Right lobe of liver (tissue), 6 donors: ENCODE measurements at regions not wholly inside any gene's neighbourhood (a gene's known extent, or its start where the extent isn't known, plus 50 kb on each side); places are given as distances from the start of the nearest gene placed in this dataset.
"Not testable (repeated sequence)": the region's sequence is repeated elsewhere in the genome, so short reads cannot be mapped to it uniquely, and the experiment has no call there.

Source experiments
- ATAC-seq, 4 donors: fragments of 200-7000 bp; cut with Tn5 transposase; one replicate each; pipeline ENCODE4 v1.9.1; 2020; ENCODE audit warnings: mild to moderate bottlenecking in 4 of 4, moderate library complexity in 4 of 4
- DNase-seq, 3 donors: peaks; one replicate each; pipeline ENCODE4 v3.0.0-alpha.2; 2020
- H3K27ac ChIP-seq, 3 donors: fragments of 200-600 bp; one replicate each; pipeline ENCODE4 v1.8.0; 2022
- H3K27me3 ChIP-seq, 2 donors: fragments of 200-600 bp; one replicate each; pipeline ENCODE4 v1.8.0; 2022
- H3K36me3 ChIP-seq, 4 donors: fragments of 200-600 bp; sonication (generic) in 1 of 4; one replicate each; pipeline versions ENCODE4 v1.5.1 to v1.8.0; 2017 to 2022; ENCODE audit warnings: control low read depth in 1 of 4
- H3K4me1 ChIP-seq, 4 donors: fragments of 200-600 bp; sonication (generic) in 1 of 4; one replicate each; pipeline versions ENCODE4 v1.5.1 to v1.8.0; 2017 to 2022; ENCODE audit warnings: control low read depth in 1 of 4
- H3K4me3 ChIP-seq, 3 donors: fragments of 200-600 bp; one replicate each; pipeline ENCODE4 v1.8.0; 2022
- H3K9me3 ChIP-seq, 4 donors: fragments of 200-600 bp; sonication (generic) in 1 of 4; one replicate each; pipeline versions ENCODE4 v1.5.1 to v1.8.0; 2017 to 2022; ENCODE audit warnings: control low read depth in 1 of 4
- POLR2A ChIP-seq: fragments of 450-650 bp; IDR thresholded peaks from one replicate; pipeline ENCODE4 v1.6.1; 2017; ENCODE audit warnings: antibody characterized with exemption, mild to moderate bottlenecking
- WGBS: methylation state at CpG from one replicate; pipeline ENCODE4 v1.1.6; 2018; ENCODE audit warnings: low coverage, low lambda C conversion rate; ENCODE audit not compliant: insufficient coverage; ENCODE audit errors: missing lambda C conversion rate; 5-methylcytosine and 5-hydroxymethylcytosine counted together
- intact Hi-C, 2 donors: fragments of 100-400 bp; cut with DNase I; formaldehyde crosslinking; loops; one replicate each; pipeline versions ENCODE4 v1.11.2 to v1.14.1; 2022
- TF ChIP-seq, protein P1 (sequence below), 4 donors: fragments of 200-600 bp in 3 of 4; fragments of 450-650 bp in 1 of 4; IDR thresholded peaks; one replicate each; pipeline versions ENCODE4 v1.5.1 to v1.8.0; 2016 to 2022; ENCODE audit warnings: antibody characterized with exemption in 4 of 4, mild to moderate bottlenecking in 2 of 4
- donor health status: DM: no; HTN: yes; CAD: no.
- donor health status: DM: no; HTN: no; CAD: no.
- donor health status: DM: no; HTN: no; CAD: no.
- donor health status: DM: no; HTN: yes; CAD: no.
- donor health status: DM: no; HTN: yes; CAD: no.

DNA sequence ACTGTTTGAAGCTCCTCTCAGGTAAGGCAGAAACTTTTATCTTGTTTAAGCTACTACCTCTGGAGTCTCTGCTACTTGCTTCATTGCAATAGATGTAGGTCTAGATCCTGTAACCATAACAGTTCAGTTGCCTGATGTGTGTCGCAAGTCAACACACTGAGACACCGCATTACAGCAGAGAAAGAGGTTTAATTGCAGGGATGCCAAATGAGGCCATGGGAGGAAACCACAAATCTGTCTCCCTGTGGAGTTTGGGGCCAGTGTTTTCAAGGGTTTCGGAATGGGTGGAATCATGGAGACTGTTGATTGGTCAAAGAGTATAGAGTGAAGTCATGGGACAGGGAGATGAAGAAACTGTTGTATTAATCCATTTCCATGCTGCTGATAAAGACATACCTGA is 57.1 kb upstream of the RBM24 start:
- H3K9me3 ChIP-seq, result no peaks in the 10 kb centered on the region
- H3K4me3 ChIP-seq, result no peak overlapping the region
- no peaks in the 10 kb centered on the region for H3K36me3 ChIP-seq
- intact Hi-C loops, result no loop called here
- TF ChIP-seq, protein P1, sequence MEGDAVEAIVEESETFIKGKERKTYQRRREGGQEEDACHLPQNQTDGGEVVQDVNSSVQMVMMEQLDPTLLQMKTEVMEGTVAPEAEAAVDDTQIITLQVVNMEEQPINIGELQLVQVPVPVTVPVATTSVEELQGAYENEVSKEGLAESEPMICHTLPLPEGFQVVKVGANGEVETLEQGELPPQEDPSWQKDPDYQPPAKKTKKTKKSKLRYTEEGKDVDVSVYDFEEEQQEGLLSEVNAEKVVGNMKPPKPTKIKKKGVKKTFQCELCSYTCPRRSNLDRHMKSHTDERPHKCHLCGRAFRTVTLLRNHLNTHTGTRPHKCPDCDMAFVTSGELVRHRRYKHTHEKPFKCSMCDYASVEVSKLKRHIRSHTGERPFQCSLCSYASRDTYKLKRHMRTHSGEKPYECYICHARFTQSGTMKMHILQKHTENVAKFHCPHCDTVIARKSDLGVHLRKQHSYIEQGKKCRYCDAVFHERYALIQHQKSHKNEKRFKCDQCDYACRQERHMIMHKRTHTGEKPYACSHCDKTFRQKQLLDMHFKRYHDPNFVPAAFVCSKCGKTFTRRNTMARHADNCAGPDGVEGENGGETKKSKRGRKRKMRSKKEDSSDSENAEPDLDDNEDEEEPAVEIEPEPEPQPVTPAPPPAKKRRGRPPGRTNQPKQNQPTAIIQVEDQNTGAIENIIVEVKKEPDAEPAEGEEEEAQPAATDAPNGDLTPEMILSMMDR (IDR thresholded peaks at IDR 0.05), result no peak
- no peak for TF ChIP-seq POLR2A
- H3K27ac ChIP-seq, result no peak overlapping the region
- no peak for ATAC-seq
- DNase-seq, result no peak
- H3K27me3 ChIP-seq, result no peaks in the 10 kb centered on the region
- 86% methylated on average over 3 of the region's 3 CpGs for WGBS
- H3K4me1 ChIP-seq, result no peaks in the 10 kb centered on the region

DNA sequence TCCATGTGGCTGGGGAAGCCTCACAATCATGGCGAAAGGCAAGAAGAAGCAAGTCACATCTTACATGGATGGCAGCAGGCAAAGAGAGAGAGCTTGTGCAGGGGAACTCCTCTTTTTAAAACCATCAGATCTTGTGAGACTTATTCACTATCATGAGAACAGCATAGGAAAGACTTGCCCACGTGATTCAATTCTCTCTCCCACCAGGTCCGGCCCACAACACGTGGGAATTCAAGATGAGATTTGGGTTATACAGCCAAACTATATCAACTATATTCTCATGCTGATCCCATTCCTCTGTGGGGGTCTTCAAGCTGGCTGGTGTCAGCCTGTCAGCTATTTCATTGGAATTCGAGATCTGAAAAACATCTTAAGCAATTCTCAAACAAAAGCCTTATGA is 56.7 kb upstream of the RBM24 start:
- H3K27me3 ChIP-seq, H3K27ac ChIP-seq, H3K9me3 ChIP-seq, DNase-seq, H3K4me3 ChIP-seq, H3K36me3 ChIP-seq, H3K4me1 ChIP-seq, intact Hi-C loops, ATAC-seq: not testable (repeated sequence)
- 65% methylated on average over 5 of the region's 5 CpGs for WGBS

DNA sequence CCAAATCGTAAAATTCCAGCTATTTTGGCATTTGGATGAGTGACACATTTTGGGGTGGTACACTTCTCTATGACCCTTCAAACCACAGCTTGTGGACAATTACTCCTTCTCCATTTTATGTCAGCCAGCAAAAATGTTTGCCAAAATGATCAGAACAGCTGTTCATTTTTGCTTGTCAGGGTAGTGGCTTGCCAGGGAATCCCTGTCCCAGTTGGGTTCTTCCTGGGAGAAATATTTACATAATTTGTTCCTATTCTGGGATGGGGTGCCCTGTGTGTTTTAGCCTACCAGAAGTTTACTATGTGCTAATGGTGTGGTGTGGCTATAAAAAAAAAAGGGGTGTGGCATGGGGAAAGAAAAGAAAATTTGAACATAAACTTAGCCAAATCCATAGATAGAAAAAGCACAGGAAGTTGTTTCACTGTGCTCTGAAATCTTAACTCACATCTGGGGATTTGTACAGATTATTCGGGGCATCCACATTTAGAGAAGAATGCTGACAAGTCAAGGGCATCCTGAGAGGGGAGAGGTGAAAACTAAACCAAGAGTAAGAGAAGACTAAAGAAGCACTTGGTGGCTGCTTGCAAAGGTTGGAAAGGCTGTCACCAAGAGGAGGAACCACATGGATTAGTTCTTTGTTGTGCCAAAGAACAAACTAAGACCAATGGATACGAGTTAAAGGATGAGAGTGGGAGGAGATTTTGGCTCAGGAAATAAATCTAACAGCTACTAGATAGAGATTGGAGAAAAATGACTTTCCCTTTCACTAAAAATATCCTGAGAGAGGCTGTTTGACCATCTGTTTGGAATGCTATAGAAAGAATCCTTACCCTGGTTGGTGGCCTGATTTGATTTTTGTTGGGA is 55.2 kb upstream of the RBM24 start:
- DNase-seq, result no peak
- intact Hi-C loops, result no loop called here
- Histone ChIP-seq H3K27me3 (no peaks in the 10 kb centered on the region), H3K27ac (no peak overlapping the region), H3K9me3 (no peaks in the 10 kb centered on the region), H3K4me1 (no peaks in the 10 kb centered on the region), H3K36me3 (no peaks in the 10 kb centered on the region), H3K4me3 (no peak overlapping the region)
- ATAC-seq, result no peak
- WGBS, result 40% methylated on average over 3 of the region's 3 CpGs
- TF ChIP-seq, protein P1 (IDR thresholded peaks at IDR 0.05), result no peak
- no peak for TF ChIP-seq POLR2A

DNA sequence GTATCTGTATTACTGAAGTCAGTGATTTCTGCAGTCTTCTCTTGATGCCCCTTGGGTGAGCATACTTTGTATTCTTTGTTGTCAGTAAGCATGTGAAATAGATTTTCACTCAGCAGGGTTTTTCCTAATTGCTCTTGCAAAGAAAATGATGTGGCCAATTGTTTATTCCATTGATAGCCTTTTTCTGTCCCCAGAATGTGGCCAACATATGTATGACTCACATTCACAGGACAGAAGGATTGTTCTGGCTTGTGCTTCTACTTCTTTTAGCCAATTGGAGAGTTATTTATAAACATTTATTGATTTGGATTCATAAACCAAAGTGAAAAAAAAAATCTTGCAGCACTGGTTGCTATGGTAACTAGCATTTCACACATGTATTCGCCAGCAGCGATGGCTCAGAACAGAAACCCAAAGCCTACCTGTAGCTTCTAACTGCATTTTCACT is 54.4 kb upstream of the RBM24 start:
- DNase-seq, result no peak
- Histone ChIP-seq H3K27ac (no peak overlapping the region), H3K27me3 (no peaks in the 10 kb centered on the region), H3K4me3 (no peak overlapping the region), H3K36me3 (no peaks in the 10 kb centered on the region), H3K4me1 (no peaks in the 10 kb centered on the region), H3K9me3 (no peaks in the 10 kb centered on the region)
- WGBS, result 56% methylated on average over 2 of the region's 2 CpGs
- intact Hi-C loops, result no loop called here
- TF ChIP-seq, protein P1 (IDR thresholded peaks at IDR 0.05), result no peak
- TF ChIP-seq POLR2A, result no peak
- ATAC-seq, result peak in 1 of 4 donors; percentile 29

DNA sequence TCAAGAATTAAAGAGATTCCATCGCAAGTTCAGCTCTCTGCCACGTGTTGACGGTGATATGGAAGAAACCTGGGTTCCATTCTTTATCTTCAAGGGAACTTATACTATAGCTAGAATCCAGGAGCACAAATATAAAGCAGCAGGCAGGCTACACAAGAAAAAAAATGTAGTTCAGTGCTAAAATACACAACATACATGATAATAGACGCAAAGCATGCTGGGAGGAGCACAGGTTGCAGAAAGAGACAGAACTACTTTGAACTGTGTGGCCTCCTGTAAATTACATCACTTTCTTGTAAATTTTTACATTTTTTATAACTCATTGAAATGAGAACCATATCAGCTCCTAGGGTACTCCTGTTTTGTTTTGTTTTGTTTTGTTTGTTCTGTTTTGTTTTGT is 53.8 kb upstream of the RBM24 start:
- DNase-seq (no peak), ATAC-seq (no peak)
- intact Hi-C loops, result no loop called here
- Histone ChIP-seq H3K27me3 (no peaks in the 10 kb centered on the region), H3K27ac (no peak overlapping the region), H3K4me3 (no peak overlapping the region), H3K36me3 (no peaks in the 10 kb centered on the region), H3K4me1 (no peaks in the 10 kb centered on the region), H3K9me3 (no peaks in the 10 kb centered on the region)
- TF ChIP-seq, protein P1 (IDR thresholded peaks at IDR 0.05), result no peak
- TF ChIP-seq POLR2A, result no peak
- 80% methylated on average over 4 of the region's 4 CpGs for WGBS
